ENCODE measurements at regions not wholly inside any gene's neighbourhood (a gene's known extent, or its start where the extent isn't known, plus 50 kb on each side); places are given as distances from the start of the nearest gene placed in this dataset.

DNA sequence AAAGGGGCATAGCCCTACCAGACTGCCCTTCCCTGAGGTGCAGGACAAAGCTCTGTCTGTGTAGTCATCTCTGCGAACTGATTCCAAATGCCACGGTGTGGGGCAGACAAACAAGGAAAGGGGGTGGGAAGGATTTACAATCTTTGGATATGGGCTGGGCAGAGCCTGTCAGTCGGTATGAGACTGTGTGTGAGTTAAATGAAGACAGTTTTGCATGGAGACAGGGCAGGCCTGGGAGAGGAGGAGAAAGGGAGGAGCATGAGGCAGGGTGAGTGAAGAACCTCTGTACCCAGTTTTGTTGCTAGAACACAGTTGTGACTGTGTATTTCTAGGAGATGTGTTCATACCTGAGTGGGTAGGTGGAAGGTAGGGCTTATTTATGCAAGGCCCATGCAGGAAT is 59.4 kb upstream of the MSN start:
- no peaks in the 10 kb centered on the region for H3K9me3 ChIP-seq (ENCODE audit: control insufficient read depth, insufficient read depth, low read length)
- dilution Hi-C loops (cut with HindIII; ENCODE audit: low sequenced_read_pairs, unreplicated experiment) (no loop called here), intact Hi-C loops (cut with micrococcal nuclease) (no loop called here), in situ Hi-C loops (cut with MboI; ENCODE audit: low sequenced_read_pairs) (no loop called here)
- no peak overlapping the region for H2AK9ac ChIP-seq (replicated peaks; ENCODE audit: low read depth, low read length, poor library complexity)
- no peaks in the 10 kb centered on the region for H3K36me3 ChIP-seq (ENCODE audit: control insufficient read depth, insufficient read depth, low read length)
- no peak overlapping the region for H2BK20ac ChIP-seq (ENCODE audit: low read depth, low read length)
- no peak overlapping the region for H3K18ac ChIP-seq (ENCODE audit: low read depth, low read length)
- no peaks in the 10 kb centered on the region for H4K20me1 ChIP-seq (ENCODE audit: insufficient read depth, low read length)
- TF ChIP-seq, protein P1, sequence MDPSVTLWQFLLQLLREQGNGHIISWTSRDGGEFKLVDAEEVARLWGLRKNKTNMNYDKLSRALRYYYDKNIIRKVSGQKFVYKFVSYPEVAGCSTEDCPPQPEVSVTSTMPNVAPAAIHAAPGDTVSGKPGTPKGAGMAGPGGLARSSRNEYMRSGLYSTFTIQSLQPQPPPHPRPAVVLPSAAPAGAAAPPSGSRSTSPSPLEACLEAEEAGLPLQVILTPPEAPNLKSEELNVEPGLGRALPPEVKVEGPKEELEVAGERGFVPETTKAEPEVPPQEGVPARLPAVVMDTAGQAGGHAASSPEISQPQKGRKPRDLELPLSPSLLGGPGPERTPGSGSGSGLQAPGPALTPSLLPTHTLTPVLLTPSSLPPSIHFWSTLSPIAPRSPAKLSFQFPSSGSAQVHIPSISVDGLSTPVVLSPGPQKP (IDR thresholded peaks at IDR 0.05; ENCODE audit: borderline replicate concordance, low read depth, low read length) = no peak
- TF ChIP-seq FOS (IDR thresholded peaks at IDR 0.05; ENCODE audit: low read depth, low read length) = no peak
- TF ChIP-seq MAZ (IDR thresholded peaks at IDR 0.05; ENCODE audit: borderline replicate concordance, low read depth, low read length) = no peak
- TF ChIP-seq SMC3 (IDR thresholded peaks at IDR 0.05; ENCODE audit: low read depth, low read length) = no peak
- TF ChIP-seq BHLHE40 (IDR thresholded peaks at IDR 0.05; ENCODE audit: low read depth, low read length) = no peak
- no peak for TF ChIP-seq NFE2L2 (IDR thresholded peaks at IDR 0.05; ENCODE audit: low read depth, low read length)
- no peak for TF ChIP-seq RFX5 (IDR thresholded peaks at IDR 0.05; ENCODE audit: low read depth, low read length)
- no peak for TF ChIP-seq RCOR1 (IDR thresholded peaks at IDR 0.05; ENCODE audit: insufficient replicate concordance, low read length)
- TF ChIP-seq CHD1 (IDR thresholded peaks at IDR 0.05; ENCODE audit: low read depth, low read length) = no peak
- no peak for TF ChIP-seq MXI1 (IDR thresholded peaks at IDR 0.05; ENCODE audit: borderline replicate concordance, low read depth, low read length)
- no peak for TF ChIP-seq RAD21 (IDR thresholded peaks at IDR 0.05; ENCODE audit: low read length)
- peak; percentile 57 for ATAC-seq (ENCODE audit: low read depth)
- no peak overlapping the region for H3K9ac ChIP-seq (ENCODE audit: low read depth, low read length)
- H3K23ac ChIP-seq (ENCODE audit: low read depth, low read length) = no peak overlapping the region
- no peak overlapping the region for H2AK5ac ChIP-seq (ENCODE audit: low read depth, low read length)
- no peak overlapping the region for H3K14ac ChIP-seq (replicated peaks; ENCODE audit: low read depth, low read length)
- WGBS, 2 experiments (ENCODE audit: extremely low coverage in 2 of 2, insufficient read length in 1 of 2) = 65% methylated on average over 2 of the region's 3 CpGs; no CpG with 5 or more reads in 1 of the 2 experiments
- no peak overlapping the region for H3K27ac ChIP-seq (ENCODE audit: insufficient read depth, low read length)
- no peaks in the 10 kb centered on the region; the same call in 1 of the 2 replicates for H3K4me1 ChIP-seq (ENCODE audit: control insufficient read depth, insufficient read depth, low read length)
- peak overlapping the region; percentile 34 for H2BK5ac ChIP-seq (ENCODE audit: low read depth, low read length, poor library complexity, severe bottlenecking)
- H2AFZ ChIP-seq (replicated peaks; ENCODE audit: low read length, poor library complexity) = peak overlapping the region; percentile 26
- H3K4ac ChIP-seq (ENCODE audit: low read depth, low read length) = peak overlapping the region; percentile 10; the same call in 1 of the 2 replicates
- H4K8ac ChIP-seq (ENCODE audit: low read depth in 2 of 2, low read length in 2 of 2) = no peak overlapping the region
- H3K4me2 ChIP-seq (ENCODE audit: low read depth, low read length) = no peak overlapping the region
- no peak for DNase-seq
- ChIA-PET CTCF (no interaction called here), POLR2A (ENCODE audit: unreplicated experiment) (no interaction called here)
- H3K4me3 ChIP-seq (ENCODE audit: insufficient read depth, low read depth, low read length) = no peak overlapping the region
- no peak overlapping the region for H4K91ac ChIP-seq (ENCODE audit: insufficient read depth, low read depth, low read length)
- no peak overlapping the region for H3K56ac ChIP-seq (ENCODE audit: extremely low read depth, insufficient read depth, low read length)
- H2BK15ac ChIP-seq (ENCODE audit: low read depth, low read length) = 0 out of 3 replicates have a peak overlapping the region, but pooled peaks have one; percentile 40
- H3K79me1 ChIP-seq (ENCODE audit: low read depth in 1 of 2, low read length in 2 of 2) = 0 out of 4 replicates have a peak, but pooled peaks cover 3 to 4% of the 10 kb centered on the region in 2 experiments
- no peaks in the 10 kb centered on the region for H3K27me3 ChIP-seq (ENCODE audit: control insufficient read depth, insufficient read depth, low read length)
- BruUV-seq (replicated peaks) = no TSS peak
- H4K5ac ChIP-seq (ENCODE audit: low read depth, low read length) = no peak overlapping the region
- H3K9me1 ChIP-seq (ENCODE audit: insufficient read depth, low read length) = peaks cover 6% of the 10 kb centered on the region; the same call in 1 of the 2 replicates
- no peak overlapping the region for H2BK120ac ChIP-seq (ENCODE audit: low read depth, low read length)
